ENCODE measurements at regions not wholly inside any gene's neighbourhood (a gene's known extent, or its start where the extent isn't known, plus 50 kb on each side); places are given as distances from the start of the nearest gene placed in this dataset.
"Not testable (repeated sequence)": the region's sequence is repeated elsewhere in the genome, so short reads cannot be mapped to it uniquely, and the experiment has no call there.

- not testable (repeated sequence) for TF ChIP-seq POLR2A (IDR thresholded peaks at IDR 0.05; ENCODE audit: low read length); GATA1 (IDR thresholded peaks at IDR 0.05; ENCODE audit: low read depth, low read length)
These were observed 382.5 kb downstream of the SPATA31A7 start for GRCh38 chr9:61572364-61572763.

Data from erythroblast (primary cell).